HCT116 (cell line): ENCODE measurements at regions not wholly inside any gene's neighbourhood (a gene's known extent, or its start where the extent isn't known, plus 50 kb on each side); places are given as distances from the start of the nearest gene placed in this dataset.

Experiments used
- EZH2 ChIP-seq: fragments of 200-600 bp; sonication (generic); IDR thresholded peaks from 2 replicates; pipeline ENCODE4 v1.6.1; 2017; ENCODE audit warnings: antibody characterized with exemption, mixed run types
- POLR2A ChIP-seq: IDR thresholded peaks from 2 replicates; pipeline ENCODE4 v1.7.0; 2011; ENCODE audit warnings: borderline replicate concordance; ENCODE audit not compliant: insufficient read depth, insufficient read length; ENCODE audit errors: extremely low read depth

GRCh38 chr4:144318797-144319196 is 178.3 kb upstream of the GYPA start:
- TF ChIP-seq POLR2A (no peak), EZH2 (no peak)
